Neural progenitor cell (in vitro differentiated cells): ENCODE measurements at regions not wholly inside any gene's neighbourhood (a gene's known extent, or its start where the extent isn't known, plus 50 kb on each side); places are given as distances from the start of the nearest gene placed in this dataset.

Experiments used
- DNase-seq: peaks from one replicate; pipeline ENCODE4 v3.0.0-alpha.2; 2016; ENCODE audit warnings: low spot score
- H2AFZ ChIP-seq: fragments of 200-600 bp; sonication (generic); replicated peaks from 2 replicates; pipeline ENCODE4 v1.6.1; 2016; ENCODE audit warnings: antibody characterized with exemption
- H3F3A ChIP-seq: fragments of 200-600 bp; sonication (generic); 2 replicates; pipeline ENCODE4 v1.6.1; 2016; ENCODE audit warnings: antibody characterized with exemption, low read depth
- H3K27ac ChIP-seq: fragments of 200-600 bp; sonication (generic); 2 replicates; pipeline ENCODE4 v1.5.1; 2016; ENCODE audit warnings: mild to moderate bottlenecking
- H3K27me3 ChIP-seq: fragments of 200-600 bp; sonication (generic); 2 replicates; pipeline ENCODE4 v1.6.1; 2016; ENCODE audit warnings: mild to moderate bottlenecking, moderate library complexity
- H3K36me3 ChIP-seq: fragments of 200-600 bp; sonication (generic); 2 replicates; pipeline ENCODE4 v1.5.1; 2016
- H3K4me1 ChIP-seq: fragments of 200-600 bp; sonication (generic); 2 replicates; pipeline ENCODE4 v1.6.1; 2016; ENCODE audit warnings: mixed run types
- H3K4me2 ChIP-seq: fragments of 200-600 bp; sonication (generic); 2 replicates; pipeline ENCODE4 v1.6.1; 2016
- H3K4me3 ChIP-seq: fragments of 200-600 bp; sonication (generic); 2 replicates; pipeline ENCODE4 v1.5.1; 2016
- H3K79me2 ChIP-seq: fragments of 200-600 bp; sonication (generic); 2 replicates; pipeline ENCODE4 v1.6.1; 2016; ENCODE audit warnings: low read depth
- H3K9ac ChIP-seq: fragments of 200-600 bp; sonication (generic); 2 replicates; pipeline ENCODE4 v1.6.1; 2016
- H3K9me3 ChIP-seq: fragments of 200-600 bp; sonication (generic); 2 replicates; pipeline ENCODE4 v1.5.1; 2016; ENCODE audit warnings: low read depth
- H4K20me1 ChIP-seq: fragments of 200-600 bp; sonication (generic); 2 replicates; pipeline ENCODE4 v1.6.1; 2016; ENCODE audit warnings: low read depth
- H3K27ac Mint-ChIP-seq: 3 replicates; pipeline ENCODE4 v1.8.0; 2021; ENCODE audit warnings: mixed read lengths
- H3K27me3 Mint-ChIP-seq: 2 replicates; pipeline ENCODE4 v1.8.0; 2022; ENCODE audit warnings: low read depth, mild to moderate bottlenecking, inconsistent platforms, moderate library complexity, mixed read lengths; ENCODE audit not compliant: insufficient read depth
- H3K36me3 Mint-ChIP-seq: 3 replicates; pipeline ENCODE4 v1.8.0; 2021; ENCODE audit warnings: mixed read lengths
- H3K4me1 Mint-ChIP-seq: 3 replicates; pipeline ENCODE4 v1.8.0; 2021; ENCODE audit warnings: mixed read lengths
- H3K4me3 Mint-ChIP-seq: 3 replicates; pipeline ENCODE4 v1.8.0; 2021; ENCODE audit warnings: mild to moderate bottlenecking, moderate library complexity, mixed read lengths
- H3K9me3 Mint-ChIP-seq: 3 replicates; pipeline ENCODE4 v1.8.0; 2020; ENCODE audit warnings: mixed read lengths
- CTCF ChIP-seq: fragments of 200-600 bp; sonication (generic); IDR thresholded peaks from 2 replicates; pipeline ENCODE4 v1.5.1; 2017; ENCODE audit warnings: antibody characterized with exemption, mild to moderate bottlenecking
- EZH2 ChIP-seq: fragments of 200-600 bp; sonication (generic); IDR thresholded peaks from 2 replicates; pipeline ENCODE4 v1.6.1; 2017; ENCODE audit warnings: antibody characterized with exemption, mild to moderate bottlenecking, moderate library complexity
- EZH2phosphoT487 ChIP-seq: fragments of 200-600 bp; sonication (generic); IDR thresholded peaks from 2 replicates; pipeline ENCODE4 v1.6.1; 2017; ENCODE audit warnings: antibody characterized with exemption

- Histone ChIP-seq H3K27me3 (no peaks in the 10 kb centered on the region), H3K27ac (no peak overlapping the region), H3K9ac (no peak overlapping the region), H3K79me2 (no peaks in the 10 kb centered on the region), H3K4me3 (no peak overlapping the region), H3K36me3 (no peaks in the 10 kb centered on the region), H3F3A (no peaks in the 10 kb centered on the region), H4K20me1 (no peaks in the 10 kb centered on the region), H3K4me2 (no peak overlapping the region), H3K4me1 (no peaks in the 10 kb centered on the region), H2AFZ (no peak overlapping the region), H3K9me3 (no peaks in the 10 kb centered on the region)
- TF ChIP-seq EZH2 (no peak), EZH2phosphoT487 (no peak), CTCF (no peak)
- H3K36me3 Mint-ChIP-seq: no peaks in the 10 kb centered on the region
- no peaks in the 10 kb centered on the region for H3K27me3 Mint-ChIP-seq
- no peak overlapping the region for H3K27ac Mint-ChIP-seq
- H3K9me3 Mint-ChIP-seq: peaks cover 14% of the 10 kb centered on the region
- H3K4me1 Mint-ChIP-seq: peaks cover 21% of the 10 kb centered on the region
- no peak overlapping the region for H3K4me3 Mint-ChIP-seq
- no peak for DNase-seq
These were observed 77.5 kb downstream of the BMP4 start for GRCh38 chr14:53879022-53879686.

- no peak for TF ChIP-seq EZH2
- TF ChIP-seq EZH2phosphoT487: no peak
- TF ChIP-seq CTCF: no peak
- Mint-ChIP-seq H3K9me3 (peaks cover 14% of the 10 kb centered on the region), H3K4me1 (peaks cover 13% of the 10 kb centered on the region), H3K36me3 (no peaks in the 10 kb centered on the region), H3K27ac (no peak overlapping the region), H3K27me3 (peaks cover 3% of the 10 kb centered on the region), H3K4me3 (no peak overlapping the region)
- Histone ChIP-seq H3F3A (no peaks in the 10 kb centered on the region), H4K20me1 (no peaks in the 10 kb centered on the region), H2AFZ (no peak overlapping the region), H3K79me2 (no peaks in the 10 kb centered on the region), H3K36me3 (no peaks in the 10 kb centered on the region), H3K9ac (no peak overlapping the region), H3K9me3 (no peaks in the 10 kb centered on the region), H3K27me3 (no peaks in the 10 kb centered on the region), H3K27ac (no peak overlapping the region), H3K4me3 (no peak overlapping the region), H3K4me2 (no peak overlapping the region), H3K4me1 (no peaks in the 10 kb centered on the region)
- DNase-seq: no peak
These were observed 81.2 kb downstream of the BMP4 start for GRCh38 chr14:53875324-53875897.

- no peaks in the 10 kb centered on the region for H3K4me1 ChIP-seq
- H3K9me3 Mint-ChIP-seq: peaks cover 17% of the 10 kb centered on the region
- no peaks in the 10 kb centered on the region for H3K27me3 ChIP-seq
- no peak overlapping the region for H3K4me2 ChIP-seq
- H3K27me3 Mint-ChIP-seq: peaks cover 3% of the 10 kb centered on the region
- H3K36me3 Mint-ChIP-seq: no peaks in the 10 kb centered on the region
- no peak overlapping the region for H3K27ac ChIP-seq
- no peaks in the 10 kb centered on the region for H4K20me1 ChIP-seq
- H3K36me3 ChIP-seq: no peaks in the 10 kb centered on the region
- H3K79me2 ChIP-seq: no peaks in the 10 kb centered on the region
- TF ChIP-seq EZH2 (no peak), EZH2phosphoT487 (no peak), CTCF (no peak)
- H3K4me3 ChIP-seq: no peak overlapping the region
- H2AFZ ChIP-seq: no peak overlapping the region
- H3K9me3 ChIP-seq: no peaks in the 10 kb centered on the region
- H3K9ac ChIP-seq: no peak overlapping the region
- H3F3A ChIP-seq: no peaks in the 10 kb centered on the region
- peaks cover 7% of the 10 kb centered on the region for H3K4me1 Mint-ChIP-seq
- DNase-seq: no peak
- H3K4me3 Mint-ChIP-seq: no peak overlapping the region
- H3K27ac Mint-ChIP-seq: no peak overlapping the region
These were observed 81.9 kb downstream of the BMP4 start for GRCh38 chr14:53874704-53875103.
